H1 (cell line): ENCODE measurements at regions not wholly inside any gene's neighbourhood (a gene's known extent, or its start where the extent isn't known, plus 50 kb on each side); places are given as distances from the start of the nearest gene placed in this dataset.

Source experiments
- CTCF ChIA-PET: fragments of 300-600 bp; sonication (Branson Sonifier 250); formaldehyde crosslinking; loops from one replicate; lab custom pipeline; 2021; ENCODE audit not compliant: partially characterized antibody; lab: Charles Lee
- POLR2A ChIA-PET: fragments of 300-600 bp; sonication (Branson Sonifier 250); formaldehyde crosslinking; loops from one replicate; lab custom pipeline; 2021; ENCODE audit warnings: inconsistent platforms; ENCODE audit not compliant: partially characterized antibody; lab: Charles Lee
- DNase-seq, 2 experiments: peaks; one replicate each; pipeline versions ENCODE4 v3.0.0 to v3.0.0-alpha.2; 2010 to 2022; ENCODE audit warnings: low spot score in 2 of 2, low read depth in 1 of 2, mixed read lengths in 1 of 2
- FAIRE-seq: peaks from 2 replicates; lab custom pipeline; 2011; peaks lifted over from hg19 to GRCh38; lab: Jason Lieb, UNC
- H2AFZ ChIP-seq: 2 replicates; pipeline ENCODE4 v1.8.1; 2012; ENCODE audit warnings: low read length, inconsistent platforms
- H2AK5ac ChIP-seq: 2 replicates; pipeline ENCODE4 v1.6.1; 2013; ENCODE audit warnings: low read depth, low read length
- H2BK120ac ChIP-seq: replicated peaks from 2 replicates; pipeline ENCODE3; 2013; ENCODE audit warnings: low read depth, low read length, inconsistent platforms
- H2BK12ac ChIP-seq: 2 replicates; pipeline ENCODE4 v1.6.1; 2013; ENCODE audit warnings: low read depth, low read length
- H2BK15ac ChIP-seq: 2 replicates; pipeline ENCODE4 v1.6.1; 2013; ENCODE audit warnings: low read length
- H2BK20ac ChIP-seq: 2 replicates; pipeline ENCODE4 v1.6.1; 2013; ENCODE audit warnings: low read length
- H2BK5ac ChIP-seq: 2 replicates; pipeline ENCODE4 v1.6.1; 2013; ENCODE audit warnings: low read depth, low read length
- H3K14ac ChIP-seq: 2 replicates; pipeline ENCODE4 v1.6.1; 2013; ENCODE audit warnings: inconsistent platforms; ENCODE audit not compliant: insufficient read length
- H3K18ac ChIP-seq: 2 replicates; pipeline ENCODE4 v1.6.1; 2013; ENCODE audit warnings: low read length; ENCODE audit errors: extremely low read depth
- H3K23ac ChIP-seq: 2 replicates; pipeline ENCODE4 v1.6.1; 2013; ENCODE audit warnings: inconsistent platforms; ENCODE audit not compliant: insufficient read length
- H3K23me2 ChIP-seq: 2 replicates; pipeline ENCODE4 v1.6.1; 2013; ENCODE audit warnings: low read depth, low read length
- H3K27ac ChIP-seq: 2 replicates; pipeline ENCODE4 v1.6.1; 2011; ENCODE audit warnings: low read depth, low read length, inconsistent platforms
- H3K27me3 ChIP-seq, 4 experiments: replicated peaks in 1 of 4; 1 replicate in 1 of 4; 2 replicates in 3 of 4; pipeline versions ENCODE4 v1.6.1 to v1.8.1; 2011 to 2013; ENCODE audit warnings: low read length in 3 of 4, mild to moderate bottlenecking in 3 of 4, inconsistent platforms in 2 of 4, mixed read lengths in 2 of 4, moderate library complexity in 1 of 4; ENCODE audit not compliant: control insufficient read depth in 3 of 4, insufficient read depth in 3 of 4; ENCODE audit errors: extremely low read depth in 1 of 4
- H3K36me3 ChIP-seq, 4 experiments: 2 replicates each; pipeline versions ENCODE4 v1.6.1 to v1.8.1; 2011 to 2013; ENCODE audit warnings: mild to moderate bottlenecking in 4 of 4, low read length in 3 of 4, moderate library complexity in 2 of 4, control low read depth in 1 of 4, inconsistent platforms in 1 of 4; ENCODE audit not compliant: insufficient read depth in 4 of 4, control insufficient read depth in 2 of 4
- H3K4ac ChIP-seq: replicated peaks from 2 replicates; pipeline ENCODE3; 2013; ENCODE audit warnings: low read length, low read depth, mixed read lengths, inconsistent platforms; ENCODE audit not compliant: insufficient read length
- H3K4me1 ChIP-seq, 4 experiments: replicated peaks in 1 of 4; 1 replicate in 1 of 4; 2 replicates in 3 of 4; pipeline versions ENCODE4 v1.6.1 to v1.8.1; 2011 to 2013; ENCODE audit warnings: low read length in 3 of 4, inconsistent platforms in 2 of 4, mixed read lengths in 1 of 4; ENCODE audit not compliant: insufficient read depth in 4 of 4, control insufficient read depth in 3 of 4
- H3K4me2 ChIP-seq, 2 experiments: 2 replicates each; pipeline versions ENCODE4 v1.6.1 to v1.8.1; 2011 to 2013; ENCODE audit warnings: low read depth in 2 of 2, low read length in 2 of 2, control low read depth in 1 of 2, inconsistent platforms in 1 of 2, mild to moderate bottlenecking in 1 of 2; ENCODE audit not compliant: insufficient read depth in 1 of 2
- H3K4me3 ChIP-seq, 4 experiments: fragments of 200-600, 300-600 bp in 1 of 4; sonication (generic), shearing (Covaris generic), sonication (Bioruptor Twin) in 1 of 4; 2 replicates each; pipeline versions ENCODE4 v1.5.1 to v1.8.1; 2011 to 2016; ENCODE audit warnings: low read length in 4 of 4, low read depth in 3 of 4, control low read depth in 2 of 4, inconsistent platforms in 2 of 4, mild to moderate bottlenecking in 2 of 4, mixed read lengths in 1 of 4, moderate library complexity in 1 of 4; ENCODE audit not compliant: insufficient read depth in 2 of 4; ENCODE audit errors: extremely low read depth in 1 of 4
- H3K56ac ChIP-seq: replicated peaks from 2 replicates; pipeline ENCODE3; 2013; ENCODE audit warnings: low read depth, mild to moderate bottlenecking, mixed read lengths, low read length, inconsistent platforms; ENCODE audit not compliant: insufficient read length
- H3K79me1 ChIP-seq: 2 replicates; pipeline ENCODE4 v1.6.1; 2013; ENCODE audit warnings: low read depth, low read length, control low read depth
- H3K79me2 ChIP-seq, 2 experiments: 2 replicates each; pipeline versions ENCODE4 v1.6.1 to v1.8.1; 2012 to 2013; ENCODE audit warnings: low read length in 2 of 2, mild to moderate bottlenecking in 2 of 2, inconsistent platforms in 1 of 2; ENCODE audit not compliant: insufficient read depth in 2 of 2, control insufficient read depth in 1 of 2
- H3K9ac ChIP-seq, 4 experiments: replicated peaks in 1 of 4; 1 replicate in 1 of 4; 2 replicates in 3 of 4; pipeline versions ENCODE4 v1.6.1 to v1.8.1; 2011 to 2013; ENCODE audit warnings: low read depth in 3 of 4, low read length in 3 of 4, control low read depth in 2 of 4, mild to moderate bottlenecking in 2 of 4, moderate library complexity in 2 of 4, inconsistent platforms in 1 of 4; ENCODE audit errors: extremely low read depth in 1 of 4
- H3K9me3 ChIP-seq, 2 experiments: 2 replicates each; pipeline versions ENCODE4 v1.6.1 to v1.8.1; 2012 to 2013; ENCODE audit warnings: mild to moderate bottlenecking in 2 of 2, moderate library complexity in 2 of 2, control low read depth in 1 of 2, inconsistent platforms in 1 of 2, low read depth in 1 of 2, low read length in 1 of 2, mixed read lengths in 1 of 2; ENCODE audit not compliant: insufficient read depth in 2 of 2
- H4K20me1 ChIP-seq, 2 experiments: replicated peaks in 1 of 2; 2 replicates each; pipeline versions ENCODE3 to v1.8.1; 2011 to 2013; ENCODE audit warnings: inconsistent platforms in 2 of 2, low read length in 2 of 2, mild to moderate bottlenecking in 1 of 2; ENCODE audit not compliant: insufficient read depth in 2 of 2, control insufficient read depth in 1 of 2
- H4K5ac ChIP-seq: 2 replicates; pipeline ENCODE4 v1.6.1; 2013; ENCODE audit warnings: low read length, low read depth, mixed read lengths, inconsistent platforms; ENCODE audit not compliant: insufficient read length
- H4K8ac ChIP-seq: 2 replicates; pipeline ENCODE4 v1.8.0; 2013; ENCODE audit warnings: mild to moderate bottlenecking, moderate library complexity, low read length, inconsistent platforms; ENCODE audit not compliant: insufficient read depth; ENCODE audit errors: extremely low read depth
- H4K91ac ChIP-seq: replicated peaks from 2 replicates; pipeline ENCODE3; 2013; ENCODE audit warnings: low read length, mixed read lengths, inconsistent platforms; ENCODE audit not compliant: insufficient read length
- CEBPB ChIP-seq: IDR thresholded peaks from 2 replicates; pipeline ENCODE4 v1.6.1; 2012; ENCODE audit warnings: low read depth, low read length
- EGR1 ChIP-seq: IDR thresholded peaks from 2 replicates; pipeline ENCODE4 v1.6.1; 2011; ENCODE audit warnings: low read depth, low read length, borderline replicate concordance
- SP4 ChIP-seq: IDR thresholded peaks from 2 replicates; pipeline ENCODE4 v1.6.1; 2012; ENCODE audit warnings: low read length, inconsistent platforms
- WGBS, 2 experiments: shearing (Covaris generic) in 1 of 2; methylation state at CpG; one replicate each; pipeline versions ENCODE4 v1.1.6 to v1.1.7; 2013 to 2015; ENCODE audit warnings: low lambda C conversion rate in 2 of 2, mixed read lengths in 2 of 2, inconsistent platforms in 1 of 2, low coverage in 1 of 2, missing lambda C conversion rate in 1 of 2; ENCODE audit not compliant: insufficient replicate concordance in 2 of 2, insufficient coverage in 1 of 2, insufficient read length in 1 of 2; ENCODE audit errors: extremely low coverage in 1 of 2, missing lambda C conversion rate in 1 of 2; 5-methylcytosine and 5-hydroxymethylcytosine counted together

DNA sequence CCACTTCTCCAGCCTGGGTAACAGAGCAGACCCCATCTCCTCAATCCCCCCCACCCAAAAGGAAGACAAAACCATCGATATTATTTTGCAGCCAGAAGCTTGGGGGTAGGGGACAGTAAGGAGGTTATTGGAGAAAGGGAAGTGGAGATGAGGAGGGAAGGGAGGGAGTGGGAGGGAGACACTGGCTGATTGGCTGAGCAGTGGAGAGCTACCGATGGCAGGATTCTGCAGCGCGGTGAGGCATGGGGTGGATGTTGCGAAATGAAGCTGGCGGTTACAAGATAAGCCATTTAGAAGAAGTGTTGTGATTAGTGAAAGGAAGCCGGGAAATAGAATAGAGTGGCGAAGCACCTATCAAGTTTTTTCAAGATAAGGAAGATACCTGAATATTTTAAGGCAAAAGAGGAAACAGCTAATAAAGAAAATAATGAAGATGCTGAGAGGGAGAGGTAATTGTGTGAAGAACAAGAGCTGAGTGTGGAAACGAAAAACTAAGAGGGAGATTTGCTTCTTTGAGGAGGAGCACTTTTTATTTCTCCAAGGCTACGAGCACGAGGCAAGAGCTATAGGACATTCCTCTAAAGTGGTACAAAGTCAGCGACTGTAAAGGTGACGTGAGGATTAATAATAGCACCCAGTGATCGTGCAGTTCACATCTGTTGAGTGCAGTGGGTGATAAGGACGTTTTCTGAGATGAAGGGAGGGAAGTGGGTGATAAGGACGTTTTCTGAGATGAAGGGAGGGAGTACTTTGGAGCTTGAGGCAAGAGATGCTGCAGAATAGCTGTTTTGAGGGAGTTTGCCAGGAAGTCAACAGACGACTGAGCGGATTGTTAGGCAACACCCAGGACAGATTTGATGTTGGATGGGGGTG lies 103.2 kb upstream of the KIF26B start:
- H2BK120ac ChIP-seq = no peak overlapping the region
- H3K27me3 ChIP-seq = no peaks in the 10 kb centered on the region
- ChIA-PET CTCF (interaction anchor here (1.0 to 2.0 kb wide), 5 partner anchors 9 to 128 kb away, joined by 3 to 16 read pairs (median 3); a partner anchor contains a TSS), POLR2A (interaction anchor here (1.1 to 1.6 kb wide), 4 partner anchors 9 to 205 kb away, joined by 3 to 4 read pairs (median 4); a partner anchor contains a TSS)
- H4K8ac ChIP-seq = no peak overlapping the region
- no peaks in the 10 kb centered on the region for H3K79me2 ChIP-seq
- H3K36me3 ChIP-seq = no peaks in the 10 kb centered on the region; a peak in 2 of 8 replicates
- DNase-seq (peak in 1 of 2 experiments; percentile 52), FAIRE-seq (no peak)
- H3K18ac ChIP-seq = peak overlapping the region; percentile 80; the same call in 1 of the 2 replicates
- no peaks in the 10 kb centered on the region for H3K79me1 ChIP-seq
- H2BK15ac ChIP-seq = peak overlapping the region; percentile 25; the same call in 1 of the 2 replicates
- no peak overlapping the region for H3K4me3 ChIP-seq
- H4K91ac ChIP-seq = no peak overlapping the region
- no peaks in the 10 kb centered on the region for H3K23me2 ChIP-seq
- no peak overlapping the region for H3K14ac ChIP-seq
- TF ChIP-seq SP4 (no peak), EGR1 (no peak), CEBPB (peak; percentile 97)
- no peak overlapping the region for H4K5ac ChIP-seq
- H3K56ac ChIP-seq = no peak overlapping the region
- H3K23ac ChIP-seq = no peak overlapping the region
- 0 out of 2 replicates have a peak overlapping the region, but pooled peaks have one; percentile 30 for H2BK5ac ChIP-seq
- H2AFZ ChIP-seq = no peak overlapping the region
- H4K20me1 ChIP-seq = no peaks in the 10 kb centered on the region
- 68% methylated on average over 18 of the region's 18 CpGs; no CpG with 5 or more reads in 1 of the 2 experiments for WGBS, 2 experiments
- peaks cover 0 to 3% of the 10 kb centered on the region in 2 experiments; a peak in 1 of 4 replicates for H3K9me3 ChIP-seq
- H3K27ac ChIP-seq = no peak overlapping the region
- peaks cover 2 to 14% (median 6%) of the 10 kb centered on the region in 4 experiments; a peak in 5 of 7 replicates for H3K4me1 ChIP-seq
- H2BK12ac ChIP-seq = no peak overlapping the region; the same call in 1 of the 2 replicates
- 0 out of 2 replicates have a peak overlapping the region, but pooled peaks have one; percentile 61 for H2BK20ac ChIP-seq
- no peak overlapping the region for H3K9ac ChIP-seq
- no peak overlapping the region for H3K4me2 ChIP-seq
- H3K4ac ChIP-seq = no peak overlapping the region
- 0 out of 2 replicates have a peak overlapping the region, but pooled peaks have one; percentile 67 for H2AK5ac ChIP-seq
